HEK293T (cell line): ENCODE measurements at regions not wholly inside any gene's neighbourhood (a gene's known extent, or its start where the extent isn't known, plus 50 kb on each side); places are given as distances from the start of the nearest gene placed in this dataset.

Experiments
- CTCF ChIA-PET: fragments of 350-600 bp; formaldehyde crosslinking; extraction: SDS; loops from one replicate; lab custom pipeline; 2021; ENCODE audit warnings: antibody characterized with exemption, inconsistent platforms; lab: Yijun Ruan, JAX
- POLR2A ChIA-PET: fragments of 350-600 bp; formaldehyde crosslinking; extraction: SDS; loops from one replicate; lab custom pipeline; 2020; ENCODE audit warnings: antibody characterized with exemption, inconsistent platforms; lab: Yijun Ruan, JAX
- DNase-seq: peaks from one replicate; pipeline ENCODE4 v3.0.0; 2012; ENCODE audit warnings: mixed read lengths; ENCODE audit errors: extremely low spot score
- ARNT ChIP-seq: fragments of 450-650 bp; IDR thresholded peaks from 2 replicates; pipeline ENCODE4 v1.6.1; 2017; ENCODE audit warnings: mild to moderate bottlenecking
- BHLHE40 ChIP-seq: fragments of 450-650 bp; IDR thresholded peaks from 2 replicates; pipeline ENCODE4 v1.6.1; 2016; ENCODE audit warnings: mild to moderate bottlenecking, moderate library complexity, borderline replicate concordance
- CTBP1 ChIP-seq: fragments of 450-650 bp; IDR thresholded peaks from 2 replicates; pipeline ENCODE4 v1.6.1; 2016; ENCODE audit warnings: borderline replicate concordance
- ELF4 ChIP-seq: fragments of 450-650 bp; IDR thresholded peaks from 2 replicates; pipeline ENCODE4 v1.6.1; 2017; ENCODE audit warnings: antibody characterized with exemption
- FOXA1 ChIP-seq: fragments of 450-650 bp; IDR thresholded peaks from 2 replicates; pipeline ENCODE4 v1.6.1; 2016; ENCODE audit warnings: mild to moderate bottlenecking
- FOXK2 ChIP-seq: fragments of 450-650 bp; IDR thresholded peaks from 2 replicates; pipeline ENCODE4 v1.6.1; 2016; ENCODE audit warnings: mild to moderate bottlenecking
- FOXM1 ChIP-seq: fragments of 450-650 bp; IDR thresholded peaks from 2 replicates; pipeline ENCODE4 v1.6.1; 2017; ENCODE audit warnings: mild to moderate bottlenecking, borderline replicate concordance
- HDGF ChIP-seq: fragments of 450-650 bp; IDR thresholded peaks from 2 replicates; pipeline ENCODE4 v1.6.1; 2017; ENCODE audit warnings: antibody characterized with exemption, borderline replicate concordance
- L3MBTL2 ChIP-seq: fragments of 450-650 bp; conservative IDR thresholded peaks from 2 replicates; pipeline ENCODE4 v1.6.1; 2016; ENCODE audit warnings: mild to moderate bottlenecking
- LEF1 ChIP-seq: fragments of 450-650 bp; IDR thresholded peaks from 2 replicates; pipeline ENCODE4 v1.6.1; 2017; ENCODE audit warnings: mild to moderate bottlenecking, borderline replicate concordance
- NFRKB ChIP-seq: fragments of 450-650 bp; IDR thresholded peaks from 2 replicates; pipeline ENCODE4 v1.6.1; 2016; ENCODE audit warnings: mild to moderate bottlenecking, moderate library complexity
- PKNOX1 ChIP-seq: fragments of 450-650 bp; IDR thresholded peaks from 2 replicates; pipeline ENCODE4 v1.6.1; 2016
- SP1 ChIP-seq: fragments of 450-650 bp; IDR thresholded peaks from 2 replicates; pipeline ENCODE4 v1.6.1; 2017
- SUZ12 ChIP-seq: fragments of 450-650 bp; IDR thresholded peaks from 2 replicates; pipeline ENCODE4 v1.6.1; 2016; ENCODE audit warnings: mild to moderate bottlenecking
- TARDBP ChIP-seq: fragments of 450-650 bp; IDR thresholded peaks from 2 replicates; pipeline ENCODE4 v1.6.1; 2016
- ZNF384 ChIP-seq: fragments of 450-650 bp; IDR thresholded peaks from 2 replicates; pipeline ENCODE4 v1.6.1; 2016

GRCh38 chr5:89374144-89374784 is 491.3 kb upstream of the MEF2C start:
- TF ChIP-seq TARDBP (no peak), SP1 (no peak), FOXM1 (no peak), ELF4 (no peak), SUZ12 (no peak), ARNT (no peak), ZNF384 (no peak), L3MBTL2 (no peak), LEF1 (no peak), PKNOX1 (no peak), FOXK2 (no peak), FOXA1 (no peak), NFRKB (no peak), CTBP1 (no peak), BHLHE40 (no peak), HDGF (no peak)
- DNase-seq, result no peak
- ChIA-PET POLR2A (no interaction called here), CTCF (no interaction called here)

GRCh38 chr5:89372176-89372575 is 489.2 kb upstream of the MEF2C start:
- CTCF ChIA-PET, result no interaction called here
- POLR2A ChIA-PET, result no interaction called here
- TF ChIP-seq FOXM1 (no peak), SUZ12 (no peak), ZNF384 (no peak), TARDBP (no peak), HDGF (no peak), BHLHE40 (no peak), FOXA1 (no peak), FOXK2 (no peak), LEF1 (no peak), L3MBTL2 (no peak), SP1 (no peak), ELF4 (no peak)
- DNase-seq, result no peak

- TF ChIP-seq PKNOX1 (no peak), NFRKB (no peak), CTBP1 (no peak), ZNF384 (no peak), SUZ12 (no peak), SP1 (no peak), FOXA1 (no peak), ARNT (no peak), TARDBP (no peak), HDGF (no peak), LEF1 (no peak), FOXM1 (no peak), FOXK2 (no peak), ELF4 (no peak), L3MBTL2 (no peak), BHLHE40 (no peak)
- POLR2A ChIA-PET, result no interaction called here
- CTCF ChIA-PET, result interaction anchor here (0.6 kb wide), 1 partner anchor 666 kb away, joined by 8 read pairs; no protein-coding TSS in a partner anchor
- no peak for DNase-seq
Measured at GRCh38 chr5:89371646-89372045, 488.7 kb upstream of the MEF2C start.

- no peak for DNase-seq
- CTCF ChIA-PET, result no interaction called here
- TF ChIP-seq FOXM1 (no peak), FOXK2 (no peak), SP1 (no peak), BHLHE40 (no peak), FOXA1 (no peak), ZNF384 (no peak)
- POLR2A ChIA-PET, result no interaction called here
Measured at GRCh38 chr5:89359046-89359445, 476.1 kb upstream of the MEF2C start.

GRCh38 chr5:89353837-89354551 is 471.0 kb upstream of the MEF2C start:
- TF ChIP-seq CTBP1 (no peak), BHLHE40 (no peak), SUZ12 (no peak), ARNT (no peak), FOXM1 (no peak)
- no peak for DNase-seq
- ChIA-PET POLR2A (interaction anchor here (1.2 kb wide), 1 partner anchor 1056 kb away, joined by 4 read pairs; the partner anchor contains the start of gene CETN3), CTCF (no interaction called here)

- TF ChIP-seq NFRKB (no peak), SP1 (no peak), L3MBTL2 (no peak), HDGF (no peak), BHLHE40 (no peak), FOXA1 (no peak), ZNF384 (no peak)
- ChIA-PET POLR2A (no interaction called here), CTCF (no interaction called here)
- DNase-seq, result no peak
Measured at GRCh38 chr5:89351975-89352374, 469.0 kb upstream of the MEF2C start.
